ENCODE measurements at regions not wholly inside any gene's neighbourhood (a gene's known extent, or its start where the extent isn't known, plus 50 kb on each side); places are given as distances from the start of the nearest gene placed in this dataset.

GRCh38 chr6:97819710-97820109 is 536.7 kb upstream of the MMS22L start:
- DNase-seq, result no peak

DNA sequence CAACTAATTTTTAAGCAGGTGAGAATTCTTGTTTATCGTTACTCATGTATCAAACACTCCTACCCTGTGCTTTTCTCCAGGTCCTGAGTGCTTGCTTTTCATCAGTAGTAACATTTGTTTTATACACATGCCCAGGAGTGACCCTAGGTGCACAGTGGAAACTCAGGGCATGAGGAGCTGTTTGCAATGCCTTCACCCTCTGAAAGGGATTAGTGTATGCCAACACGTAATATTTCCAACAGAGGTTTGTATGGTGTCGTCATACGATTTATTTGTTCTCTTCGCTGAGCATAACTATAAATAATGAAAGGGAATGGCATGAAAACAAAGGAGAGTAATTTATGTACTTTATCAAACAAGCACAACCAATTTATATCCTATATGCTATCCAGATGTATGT is 537.4 kb upstream of the MMS22L start:
- no peak for DNase-seq

DNA sequence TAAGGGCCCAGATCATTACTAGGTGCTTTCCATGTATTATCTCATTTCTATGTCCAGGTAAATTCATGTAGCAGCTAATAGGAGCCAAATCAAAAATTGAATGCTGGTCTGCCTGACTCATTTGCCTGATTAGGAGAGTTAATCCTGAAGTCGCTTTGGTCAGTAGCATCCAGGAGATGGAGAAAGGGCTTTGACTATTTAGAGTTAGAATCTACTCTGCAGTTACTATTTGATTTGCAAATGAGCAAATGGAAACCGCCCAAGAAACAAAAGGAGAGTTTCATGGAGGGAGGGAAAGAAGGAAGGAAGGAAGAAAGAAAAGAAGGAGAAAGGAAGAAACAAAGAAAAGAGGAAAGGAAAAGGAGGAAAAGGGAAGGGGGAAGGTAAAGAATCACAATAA is 539.6 kb upstream of the MMS22L start:
- no peak for DNase-seq

- no peak for DNase-seq
Measured at GRCh38 chr6:97841763-97842162, 558.7 kb upstream of the MMS22L start.

GRCh38 chr6:97842521-97842920 is 559.5 kb upstream of the MMS22L start:
- no peak for DNase-seq

DNA sequence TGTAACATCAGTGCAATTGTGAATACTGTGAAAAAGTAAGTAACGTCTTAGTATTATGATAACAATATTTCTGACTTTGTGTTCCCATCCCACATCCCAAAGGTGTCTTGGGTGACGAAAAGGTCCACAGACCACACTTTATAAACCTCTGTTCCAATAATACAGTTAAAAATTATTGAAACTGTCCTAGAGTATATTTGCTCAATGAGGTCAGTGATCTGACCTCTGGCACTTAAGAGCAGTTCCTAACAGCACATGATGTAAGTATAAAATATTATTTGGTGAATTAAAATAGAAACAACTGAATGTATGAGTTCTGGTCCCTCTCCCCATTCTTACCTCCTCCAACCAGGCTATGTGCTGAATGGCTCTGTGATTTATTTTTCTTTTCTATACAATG is 566.4 kb upstream of the MMS22L start:
- DNase-seq, result no peak

GRCh38 chr6:97850458-97851212 is 567.6 kb upstream of the MMS22L start:
- no peak for DNase-seq

DNA sequence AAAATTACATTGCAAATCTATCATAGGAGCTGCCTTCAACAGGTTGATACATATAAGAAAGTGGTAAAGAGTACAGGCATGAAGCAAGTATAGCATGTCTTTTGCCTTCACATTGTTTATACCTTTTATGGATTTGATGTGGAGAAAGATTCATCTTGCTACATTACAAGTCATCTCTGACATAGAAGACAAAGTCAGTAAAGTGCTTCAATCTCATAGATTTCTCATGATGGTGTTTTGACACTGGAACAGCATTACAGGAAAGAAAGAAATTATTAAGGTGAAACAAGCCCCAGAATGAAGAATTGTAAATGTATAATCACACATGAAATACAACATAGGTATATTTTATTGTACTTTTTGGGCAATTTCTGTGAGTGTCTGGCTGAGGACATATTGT is 580.7 kb upstream of the MMS22L start:
- DNase-seq, result no peak

GRCh38 chr6:97864366-97864765 is 581.4 kb upstream of the MMS22L start:
- no peak for DNase-seq

DNA sequence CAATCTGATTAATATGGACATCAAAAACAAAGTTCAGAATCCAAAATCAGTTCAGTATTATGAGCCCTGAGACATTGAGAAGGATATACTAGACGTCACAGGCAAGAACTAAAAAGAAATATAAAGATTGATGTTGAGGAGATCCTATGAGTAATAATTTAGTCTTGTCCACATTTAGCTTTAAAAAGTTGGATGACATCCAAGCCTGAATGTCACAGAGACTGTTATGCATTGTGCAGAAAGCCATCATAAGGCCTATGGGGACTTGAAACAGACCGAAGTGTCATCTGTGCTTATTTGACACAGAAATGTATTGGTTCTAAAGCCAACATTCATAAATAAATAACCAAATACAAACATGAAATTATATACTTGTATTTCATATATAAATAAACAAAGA is 581.8 kb upstream of the MMS22L start:
- DNase-seq, result no peak

- DNase-seq, result no peak
Measured at GRCh38 chr6:97865612-97866011, 582.6 kb upstream of the MMS22L start.

DNA sequence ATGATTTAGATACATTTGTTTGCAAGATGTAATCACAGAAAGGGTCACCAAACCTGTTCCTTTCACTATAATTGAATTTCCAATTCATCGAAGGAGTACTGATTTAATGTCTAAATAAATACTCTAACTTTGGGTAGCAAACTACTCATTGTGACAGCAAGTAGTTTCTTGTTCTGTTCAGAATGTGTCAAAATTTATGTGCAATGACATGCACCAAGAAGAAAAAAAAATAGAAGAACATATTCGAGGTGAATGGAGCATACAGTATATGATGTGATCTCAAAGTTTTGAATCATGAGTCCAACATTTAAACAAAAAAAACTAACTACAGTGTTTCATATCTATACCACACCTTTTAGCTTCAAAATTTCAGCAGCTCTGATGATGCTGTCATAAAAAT is 583.6 kb upstream of the MMS22L start:
- DNase-seq, result no peak

DNA sequence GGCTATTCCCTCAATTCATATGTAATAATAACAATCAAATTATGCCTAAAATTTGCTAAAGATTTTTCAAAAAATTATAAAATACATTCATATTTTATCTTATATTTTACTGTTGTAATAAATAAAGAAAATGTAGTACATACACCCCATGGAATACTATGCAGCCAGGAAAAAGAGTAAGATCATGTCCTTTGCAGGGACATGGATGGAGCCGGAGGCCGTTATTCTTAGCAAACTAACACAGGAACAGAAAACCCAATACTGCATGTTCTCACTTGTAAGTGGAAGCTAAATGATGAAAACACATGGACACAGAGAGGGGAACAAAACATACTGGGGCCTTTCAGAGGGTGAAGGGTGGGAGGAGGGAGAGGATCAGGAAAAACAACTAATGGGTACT is 584.2 kb upstream of the MMS22L start:
- DNase-seq, result no peak

DNA sequence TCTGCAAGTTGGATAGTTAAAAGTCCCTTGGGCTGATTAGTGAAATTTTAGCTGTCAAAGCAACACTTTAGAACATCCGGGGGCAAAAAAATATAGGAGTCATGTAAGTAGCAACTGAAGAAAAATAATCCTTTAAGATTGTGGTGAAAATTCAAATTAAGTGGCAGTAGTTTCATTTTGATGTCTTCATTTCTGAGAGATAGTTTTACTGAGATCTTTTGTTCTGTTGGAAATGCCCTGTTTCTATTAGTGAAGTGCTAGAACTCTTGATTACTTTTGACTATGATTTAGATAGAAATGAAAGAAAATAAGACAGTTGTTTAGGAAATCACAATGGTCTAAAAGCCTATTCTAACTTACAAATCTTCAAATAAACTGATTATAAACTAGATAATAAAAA is 587.3 kb upstream of the MMS22L start:
- no peak for DNase-seq

DNA sequence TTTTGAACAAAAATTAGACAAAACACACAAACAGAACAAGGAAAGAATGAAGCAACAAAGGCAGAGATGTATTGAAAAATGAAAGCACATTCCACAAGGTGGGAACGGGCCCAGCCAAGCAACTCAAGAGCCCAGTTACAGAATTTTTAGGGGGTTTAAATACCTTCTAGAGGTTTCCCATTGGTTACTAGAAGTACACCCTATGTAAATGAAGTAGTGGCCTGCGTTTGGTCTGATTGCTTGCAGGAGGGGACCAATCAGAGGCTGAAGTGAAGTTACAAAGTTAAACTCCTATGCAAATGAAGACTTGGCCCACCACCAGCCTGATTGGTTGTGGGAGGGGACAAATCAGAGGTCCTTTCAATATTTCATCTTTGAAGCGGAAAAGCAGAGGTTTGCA is 593.7 kb upstream of the MMS22L start:
- no peak for DNase-seq

DNA sequence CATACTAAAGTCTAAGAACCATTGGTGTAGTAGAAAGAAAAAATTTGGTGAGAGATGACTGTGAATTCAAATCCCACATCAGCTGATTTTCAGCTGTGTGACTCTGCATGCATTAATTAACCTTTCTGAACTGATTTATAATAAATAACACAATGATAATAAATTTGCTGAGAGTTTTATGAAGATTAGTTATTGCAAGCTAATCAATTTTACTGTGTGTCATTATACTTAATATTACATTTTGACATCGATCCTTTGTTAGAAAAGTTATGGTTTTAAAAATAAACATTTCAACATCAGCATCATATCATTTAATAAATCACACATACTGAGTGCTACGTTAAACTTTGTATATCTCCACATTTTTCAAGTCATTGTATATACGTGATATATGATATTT is 599.7 kb upstream of the MMS22L start:
- no peak for DNase-seq

GRCh38 chr6:97885325-97885724 is 602.3 kb upstream of the MMS22L start:
- no peak for DNase-seq

- no peak for DNase-seq
Measured at GRCh38 chr6:97885828-97886227, 602.8 kb upstream of the MMS22L start.

DNA sequence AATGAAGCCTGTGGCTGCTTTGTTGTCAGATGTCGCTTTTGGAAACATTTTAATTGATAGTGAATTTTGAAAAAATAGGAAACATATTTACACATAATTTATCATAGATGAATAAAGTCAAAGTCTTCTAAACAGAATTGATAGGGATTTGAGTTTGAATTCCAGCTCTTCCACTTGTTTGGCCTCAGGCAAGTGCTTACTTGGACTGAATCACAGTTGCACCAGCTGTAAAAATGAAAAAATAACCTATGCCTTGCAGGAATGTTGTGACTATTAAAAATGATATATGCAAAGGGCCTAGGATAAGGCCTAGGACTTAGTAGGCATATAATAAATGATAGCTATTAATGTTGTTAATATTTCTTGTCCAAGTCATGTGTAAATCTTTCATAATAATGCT is 618.5 kb upstream of the MMS22L start:
- DNase-seq, result no peak

DNA sequence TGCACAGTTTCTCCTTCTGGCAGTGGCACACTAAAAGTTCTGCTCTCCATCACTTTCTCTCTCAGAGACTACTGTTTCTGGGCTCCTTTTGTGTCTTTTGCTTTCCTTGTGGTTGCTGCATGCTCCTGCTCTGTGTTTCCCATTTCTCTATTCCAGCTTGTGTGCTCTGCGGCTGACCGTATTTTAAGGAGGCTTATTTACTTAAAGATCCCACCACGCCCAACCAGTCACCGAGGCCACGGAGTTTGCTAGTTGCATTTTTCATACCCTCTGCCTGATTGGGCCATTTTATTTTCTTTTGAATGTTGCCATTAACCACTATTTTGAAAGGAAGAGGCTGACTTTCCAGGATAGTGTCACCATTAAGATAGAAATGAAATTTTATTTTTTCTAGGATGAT is 626.4 kb upstream of the MMS22L start:
- DNase-seq, result no peak

DNA sequence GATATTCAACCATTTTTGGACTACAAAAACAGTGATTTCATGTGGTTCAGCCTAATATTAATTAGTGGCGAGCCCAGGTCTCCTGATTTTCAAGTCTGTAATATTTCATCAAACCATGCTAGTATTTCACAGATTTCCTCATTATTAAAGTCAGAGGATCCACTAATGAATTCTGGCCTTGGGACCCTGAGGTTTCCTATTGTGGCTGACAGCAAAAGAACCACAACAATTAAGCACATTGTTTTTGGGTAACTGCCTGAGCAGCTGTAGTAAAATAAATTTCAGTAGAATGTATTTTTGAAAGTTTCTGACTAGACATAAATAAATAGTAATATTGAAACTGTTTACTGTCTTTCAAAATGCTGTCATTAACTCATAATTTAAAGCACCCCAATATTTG is 630.7 kb upstream of the MMS22L start:
- DNase-seq, result no peak

DNA sequence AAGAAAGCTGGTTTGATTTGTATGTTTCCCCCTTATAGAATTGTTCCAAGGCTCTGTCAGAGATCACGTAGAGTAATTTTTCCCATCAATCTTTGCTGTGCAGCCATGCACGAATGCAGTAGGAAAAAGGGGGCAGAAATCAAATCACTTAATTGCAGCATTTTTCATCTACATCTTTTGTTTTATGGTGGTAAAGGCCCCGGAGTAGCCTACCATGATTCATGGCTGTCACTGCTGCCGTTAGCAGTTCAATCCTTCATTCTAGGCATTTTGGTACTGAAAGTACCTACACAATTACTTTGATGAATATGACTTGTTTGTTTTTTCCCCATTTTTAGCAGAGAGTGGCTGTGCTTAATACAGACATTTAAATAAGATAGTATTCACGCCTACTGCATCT is 631.9 kb upstream of the MMS22L start:
- DNase-seq, result no peak

- no peak for DNase-seq
Measured at GRCh38 chr6:97915537-97915936, 632.5 kb upstream of the MMS22L start.

DNA sequence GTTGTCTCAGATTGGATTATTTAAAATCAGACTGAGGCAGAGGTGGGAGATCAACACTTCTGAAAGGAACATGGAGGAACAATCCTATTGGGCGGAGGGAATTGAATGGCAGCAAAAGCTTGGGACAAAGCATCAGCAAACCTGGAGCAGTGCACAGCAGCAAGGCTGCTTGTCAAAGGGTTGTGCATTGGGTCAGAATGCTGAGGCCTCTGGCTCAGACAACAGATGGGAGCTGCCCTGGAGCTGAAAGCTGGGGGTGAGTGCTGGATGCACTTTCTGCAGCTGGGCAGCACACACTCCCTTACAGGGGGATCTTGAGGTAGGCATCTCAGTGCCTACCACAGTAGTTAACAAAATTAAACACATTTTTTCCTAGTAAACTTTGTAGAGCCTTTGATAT is 634.4 kb upstream of the MMS22L start:
- DNase-seq, result no peak

- no peak for DNase-seq
Measured at GRCh38 chr6:97919046-97919445, 636.0 kb upstream of the MMS22L start.

DNA sequence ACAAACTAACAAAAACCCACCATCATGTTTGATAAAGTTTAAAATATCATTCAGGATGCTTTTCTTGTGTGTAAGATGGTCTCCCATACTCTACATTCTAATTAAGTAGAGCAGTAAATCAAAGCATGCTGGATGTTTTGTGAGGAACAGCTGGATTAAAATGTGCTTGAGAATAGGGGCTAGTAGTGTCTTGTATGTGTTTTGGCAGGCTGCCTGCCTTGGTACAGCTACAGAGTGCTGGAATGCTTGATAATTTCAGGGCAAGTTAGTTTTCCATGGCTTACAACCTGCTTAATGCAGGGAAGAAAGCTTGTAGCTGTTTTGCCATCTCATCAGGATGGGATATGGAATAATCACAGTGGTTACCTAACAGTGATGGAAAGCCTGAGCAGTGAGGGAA is 636.6 kb upstream of the MMS22L start:
- no peak for DNase-seq
